GM21423 (cell line): ENCODE measurements at regions not wholly inside any gene's neighbourhood (a gene's known extent, or its start where the extent isn't known, plus 50 kb on each side); places are given as distances from the start of the nearest gene placed in this dataset.

Experiments
- ATAC-seq: cut with Tn5 transposase; IDR thresholded peaks from one replicate; pipeline ENCODE4 v1.9.1; 2021; ENCODE audit warnings: mild to moderate bottlenecking, moderate library complexity; ENCODE audit not compliant: unreplicated experiment

- ATAC-seq, result no peak
These were observed 1084.9 kb upstream of the RBFOX1 start for GRCh38 chr16:6247775-6248174.

DNA sequence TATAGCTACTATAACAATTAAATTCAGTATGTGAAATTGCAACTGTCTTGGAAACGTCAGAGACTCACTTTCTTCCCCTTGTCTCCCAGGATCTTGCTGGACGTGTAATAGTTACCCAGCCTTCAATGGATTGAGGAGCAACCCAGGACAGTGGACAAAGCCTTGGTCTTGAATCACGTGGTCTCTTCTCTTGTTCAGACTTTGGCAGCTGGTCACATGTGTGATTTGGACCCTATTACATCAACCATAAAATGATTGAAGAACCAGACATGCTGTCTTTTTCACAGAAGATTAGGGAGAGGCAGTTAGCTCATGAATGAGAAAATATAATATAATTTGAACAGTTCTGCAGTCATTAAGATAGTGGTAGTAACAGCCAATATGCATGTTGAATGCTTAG, 1085.5 kb upstream of the RBFOX1 start:
- ATAC-seq, result no peak

GRCh38 chr16:6246266-6246665, 1086.4 kb upstream of the RBFOX1 start:
- ATAC-seq, result no peak

GRCh38 chr16:6232056-6232455, 1100.6 kb upstream of the RBFOX1 start:
- no peak for ATAC-seq

DNA sequence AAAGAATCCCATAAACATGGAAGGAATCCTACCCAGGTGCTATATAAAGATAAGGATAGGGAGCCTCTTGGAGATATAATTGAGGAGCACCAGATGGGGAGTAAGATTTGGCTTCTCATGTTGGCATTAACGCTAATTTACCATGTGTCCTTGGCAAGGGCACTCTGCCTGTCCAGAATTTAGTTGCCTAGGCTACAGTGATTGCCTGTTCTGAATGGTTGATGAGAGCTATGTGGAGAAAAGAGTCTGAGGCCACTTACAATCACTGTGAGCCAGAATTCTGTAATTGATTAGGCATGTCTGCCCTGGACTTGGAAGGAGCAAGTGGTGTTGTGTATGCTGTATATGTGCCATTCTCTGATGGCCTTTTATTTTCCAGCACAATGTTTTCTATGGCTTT, 1101.2 kb upstream of the RBFOX1 start:
- no peak for ATAC-seq

DNA sequence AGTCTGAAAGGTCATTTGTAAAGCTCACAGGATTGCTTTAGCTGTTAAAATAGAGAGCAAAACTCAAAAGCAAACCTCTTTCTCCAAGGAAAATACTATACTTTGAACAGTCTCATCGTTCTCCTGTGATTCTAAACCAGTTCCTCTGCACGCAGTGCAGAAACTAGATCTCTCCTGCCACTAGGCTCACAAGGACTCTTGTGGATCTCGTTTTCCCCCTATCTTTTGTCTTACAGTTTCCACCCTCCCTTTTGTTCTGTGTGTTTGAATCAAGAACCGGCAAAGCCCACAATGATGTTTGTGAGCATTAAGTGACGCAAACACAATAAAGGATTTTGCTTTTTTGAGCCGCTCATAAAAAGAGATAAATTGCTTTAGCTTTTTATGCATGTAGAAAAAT, 1103.5 kb upstream of the RBFOX1 start:
- ATAC-seq, result no peak

DNA sequence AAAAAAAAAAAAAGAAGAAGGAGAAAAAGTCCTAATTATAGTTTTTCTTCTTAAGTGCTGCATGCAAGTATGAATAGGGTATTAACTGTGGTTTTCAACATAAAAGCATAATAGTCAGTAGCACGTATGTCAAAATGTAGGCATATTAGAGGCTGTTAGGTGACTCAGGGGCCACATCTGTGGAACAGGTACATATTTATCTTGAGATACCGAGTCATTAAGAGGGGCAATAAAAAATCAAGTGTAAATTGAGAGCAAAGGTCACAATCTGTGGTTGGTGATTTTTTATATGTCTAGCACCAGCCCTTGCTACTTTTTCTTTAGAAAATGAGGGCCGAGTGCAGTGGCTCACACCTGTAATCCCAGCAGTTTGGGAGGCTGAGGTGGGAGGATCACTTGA, 1113.8 kb upstream of the RBFOX1 start:
- ATAC-seq, result no peak

DNA sequence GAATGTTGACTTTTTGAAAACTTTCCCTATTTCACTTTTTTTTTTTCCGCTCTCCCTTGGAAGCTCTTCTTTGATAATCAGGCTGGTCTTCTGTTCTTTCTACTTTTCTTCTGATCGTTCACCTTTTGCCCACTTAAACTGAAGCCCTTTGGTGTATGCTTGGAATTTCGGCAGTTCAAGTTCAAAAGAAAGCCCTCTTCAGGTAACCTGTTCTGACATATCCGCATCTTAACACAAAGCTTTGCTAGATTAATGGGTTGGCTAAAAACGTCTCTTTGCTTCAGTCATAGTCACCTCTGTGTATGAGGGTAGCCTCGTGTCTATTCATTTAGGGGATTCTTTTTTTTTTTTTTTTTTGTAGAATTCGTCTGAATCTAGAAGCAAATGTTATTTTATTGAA, 1115.8 kb upstream of the RBFOX1 start:
- ATAC-seq, result no peak

GRCh38 chr16:6211644-6212043, 1114.0 kb upstream of the EEF2KMT start:
- ATAC-seq, result no peak

GRCh38 chr16:6209355-6209930, 1111.8 kb upstream of the EEF2KMT start:
- ATAC-seq, result no peak

DNA sequence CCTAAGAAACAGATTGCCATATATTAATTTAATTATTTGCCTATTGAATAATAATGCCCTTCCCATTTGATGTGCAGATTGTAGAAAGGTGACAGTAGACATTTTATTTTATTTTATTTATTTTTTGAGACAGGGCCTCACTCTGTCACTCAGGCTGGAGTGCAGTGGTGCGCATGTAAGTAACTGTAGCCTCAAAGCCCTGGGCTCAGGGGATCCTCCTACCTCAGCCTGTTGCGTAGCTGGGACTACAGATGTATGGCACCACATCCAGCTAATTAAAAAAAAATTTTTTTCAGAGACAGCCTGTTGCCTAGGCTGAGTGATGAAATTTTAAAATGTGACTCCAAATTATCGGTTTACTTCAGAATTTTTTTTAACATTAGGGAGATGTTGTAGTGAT, 1110.0 kb upstream of the EEF2KMT start:
- ATAC-seq, result no peak

DNA sequence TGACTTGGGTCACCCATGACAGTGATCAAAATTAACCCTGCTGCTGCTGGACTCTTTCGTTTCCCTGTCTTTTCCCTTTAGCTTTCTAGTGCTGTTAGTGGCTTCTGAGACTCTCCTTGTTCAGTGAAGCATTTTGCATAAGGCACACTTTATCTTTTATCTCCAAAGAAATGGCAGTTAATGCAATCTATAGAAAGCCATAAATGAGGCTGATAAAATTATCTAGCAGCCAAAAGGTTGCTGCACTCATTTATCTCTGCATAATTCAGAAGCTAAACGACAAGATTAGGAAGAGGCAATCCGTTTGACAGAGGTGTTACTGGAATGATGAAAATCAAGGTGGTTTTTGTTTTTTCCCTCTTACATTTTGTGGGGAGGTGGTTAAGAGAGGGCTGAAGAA, 1109.5 kb upstream of the EEF2KMT start:
- ATAC-seq, result no peak

DNA sequence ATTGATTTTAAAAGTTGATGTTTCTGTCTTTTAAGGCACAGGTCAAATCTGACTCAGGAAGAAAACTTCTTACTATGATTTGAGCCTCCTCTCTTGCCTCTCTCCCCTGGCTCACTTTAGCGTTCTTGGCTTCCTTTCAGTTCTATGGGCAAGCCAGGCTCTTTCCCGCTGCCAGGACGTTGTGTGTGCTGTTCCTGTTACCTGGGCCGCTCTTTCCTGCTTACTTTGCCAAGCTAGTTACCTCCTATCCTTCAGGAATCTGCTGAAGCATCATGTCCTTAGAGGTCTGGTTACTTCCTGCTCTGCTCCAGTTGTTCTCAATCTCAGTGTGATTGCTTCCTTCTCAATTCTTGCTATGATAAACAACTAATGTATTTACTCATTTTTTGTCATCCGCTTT, 1108.5 kb upstream of the EEF2KMT start:
- no peak for ATAC-seq

DNA sequence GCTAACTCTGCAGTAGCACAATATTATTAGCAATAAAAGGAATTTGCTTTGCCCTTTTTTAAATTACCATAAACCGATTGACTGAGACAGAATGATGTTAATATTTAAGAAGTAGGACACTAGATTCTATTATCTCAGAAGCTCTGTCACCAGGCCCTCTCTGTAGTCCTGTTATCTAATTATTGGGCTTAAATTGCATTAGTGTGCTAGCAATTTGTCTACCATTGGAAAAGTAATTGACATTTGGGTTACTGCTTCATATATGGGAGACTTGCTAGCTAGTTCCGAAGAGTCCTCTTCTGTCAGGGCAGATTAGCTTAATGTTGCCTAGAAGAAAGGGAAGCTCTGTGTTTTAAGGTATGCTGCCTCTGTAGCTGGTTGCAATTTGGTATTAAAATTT, 1107.3 kb upstream of the EEF2KMT start:
- no peak for ATAC-seq

GRCh38 chr16:6200861-6201260, 1103.3 kb upstream of the EEF2KMT start:
- no peak for ATAC-seq

GRCh38 chr16:6200271-6200670, 1102.7 kb upstream of the EEF2KMT start:
- ATAC-seq, result no peak

DNA sequence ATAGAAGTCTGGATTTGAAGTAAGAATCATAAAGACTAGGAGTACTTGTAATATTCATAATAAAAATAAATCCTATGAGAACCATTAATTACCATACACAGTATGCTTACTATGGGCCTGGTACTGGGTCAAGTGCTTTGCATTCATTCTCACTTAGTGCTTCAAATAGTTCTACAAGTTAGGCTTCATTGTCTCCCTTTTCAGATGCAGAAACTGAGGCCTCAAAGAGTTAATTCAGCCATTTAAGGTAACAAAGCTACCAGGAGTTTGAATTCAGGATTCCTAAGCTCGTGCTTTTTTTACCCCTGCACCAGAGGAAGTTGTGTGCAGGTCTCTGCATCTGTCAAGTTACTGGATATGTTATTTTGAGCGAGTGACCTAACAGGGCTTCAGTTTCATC, 1098.4 kb upstream of the EEF2KMT start:
- no peak for ATAC-seq

DNA sequence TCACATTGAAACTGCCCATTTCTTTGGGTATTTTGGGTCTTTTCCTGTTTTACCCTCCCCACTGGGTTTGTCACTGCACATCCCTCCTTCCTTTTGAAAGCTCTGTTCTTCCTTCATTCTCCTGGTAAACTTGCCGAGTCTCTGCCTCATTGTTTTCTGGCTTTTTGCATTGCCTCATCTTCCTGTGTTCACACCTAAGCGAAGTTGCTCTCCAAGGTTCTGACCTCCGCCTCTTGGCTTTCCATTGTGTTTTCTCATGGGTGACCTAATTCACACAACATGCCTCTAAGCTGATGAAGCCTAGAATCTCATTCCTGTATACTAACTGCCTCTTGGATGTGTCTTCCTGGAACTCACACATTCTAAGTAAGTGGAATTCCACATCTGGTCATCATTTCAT, 1096.1 kb upstream of the EEF2KMT start:
- ATAC-seq, result no peak

DNA sequence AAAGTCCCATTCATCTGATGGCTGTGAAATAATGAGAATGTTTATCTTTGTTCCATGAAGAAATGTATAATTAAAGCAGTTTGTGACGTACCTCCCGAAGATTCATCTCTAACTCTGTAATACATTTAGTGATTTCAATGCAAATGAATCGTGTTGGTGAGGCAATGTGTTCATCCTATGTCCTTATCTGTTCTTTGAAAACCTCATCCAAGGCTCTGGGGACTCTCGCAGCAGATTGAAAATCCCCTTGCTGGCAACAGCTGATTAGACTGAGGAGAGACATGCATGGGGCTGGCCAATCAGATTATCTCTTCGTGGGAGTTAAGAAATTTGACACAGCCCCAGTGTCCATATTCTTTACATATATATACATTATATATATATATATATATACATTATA, 1095.4 kb upstream of the EEF2KMT start:
- no peak for ATAC-seq

GRCh38 chr16:6192532-6192931, 1094.9 kb upstream of the EEF2KMT start:
- no peak for ATAC-seq

GRCh38 chr16:6190776-6191175, 1093.2 kb upstream of the EEF2KMT start:
- ATAC-seq, result no peak

GRCh38 chr16:6189216-6189615, 1091.6 kb upstream of the EEF2KMT start:
- no peak for ATAC-seq

DNA sequence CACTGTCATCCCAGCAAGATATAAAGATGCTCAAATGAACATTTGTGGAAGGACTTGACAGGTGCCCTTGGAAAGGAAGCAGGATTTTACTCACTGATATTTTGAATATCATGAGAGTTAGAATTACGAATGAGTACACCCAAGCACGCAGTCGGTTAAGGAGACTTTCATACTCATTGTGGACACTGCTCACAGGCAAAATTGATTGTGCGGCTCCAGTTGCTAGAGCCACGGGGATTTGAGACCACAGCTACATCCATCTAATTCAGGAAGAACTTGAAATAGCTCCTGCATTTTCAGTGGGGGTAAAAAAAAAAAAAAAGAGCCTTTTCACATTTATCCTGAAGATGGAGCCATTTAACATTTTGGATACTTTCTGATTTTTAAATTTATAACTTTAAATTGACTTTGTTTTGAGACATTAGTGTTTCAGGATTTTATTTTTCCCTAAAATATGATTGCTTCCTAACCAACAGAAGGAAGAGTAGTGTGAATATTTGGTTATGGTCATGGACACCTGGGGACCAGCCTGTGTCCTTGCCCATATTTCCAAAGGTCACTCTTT, 1080.1 kb upstream of the EEF2KMT start:
- ATAC-seq, result no peak
